DND-41 (cell line): ENCODE measurements at regions not wholly inside any gene's neighbourhood (a gene's known extent, or its start where the extent isn't known, plus 50 kb on each side); places are given as distances from the start of the nearest gene placed in this dataset.

Experiments used
- ATAC-seq: fragments of 200-7000 bp; cut with Tn5 transposase; 3 replicates; pipeline ENCODE4 v1.9.1; 2021; ENCODE audit warnings: low read depth; ENCODE audit not compliant: insufficient read depth
- DNase-seq: peaks from one replicate; pipeline ENCODE4 v3.0.0-alpha.2; 2020
- H2AFZ ChIP-seq: 2 replicates; pipeline ENCODE4 v1.6.0; 2012; ENCODE audit warnings: low read depth, low read length
- H3K27ac ChIP-seq: 2 replicates; pipeline ENCODE4 v1.5.1; 2012; ENCODE audit warnings: low read length, inconsistent platforms
- H3K27me3 ChIP-seq: fragments of 200-600 bp; sonication (generic); 2 replicates; pipeline ENCODE4 v1.6.0; 2012; ENCODE audit warnings: low read length, mild to moderate bottlenecking, inconsistent platforms; ENCODE audit not compliant: insufficient read depth, poor library complexity
- H3K36me3 ChIP-seq: 2 replicates; pipeline ENCODE4 v1.5.1; 2012; ENCODE audit warnings: low read length, inconsistent platforms; ENCODE audit not compliant: insufficient read depth
- H3K4me1 ChIP-seq: 2 replicates; pipeline ENCODE4 v1.5.1; 2012; ENCODE audit warnings: mild to moderate bottlenecking, low read length; ENCODE audit not compliant: insufficient read depth
- H3K4me2 ChIP-seq: 2 replicates; pipeline ENCODE4 v1.6.0; 2012; ENCODE audit warnings: mild to moderate bottlenecking, moderate library complexity, low read length, inconsistent platforms; ENCODE audit not compliant: insufficient read depth
- H3K4me3 ChIP-seq, 2 experiments: fragments of 200-600 bp in 1 of 2; shearing (Covaris generic) in 1 of 2; 2 replicates each; pipeline ENCODE4 v1.5.1; 2012 to 2016; ENCODE audit warnings: inconsistent platforms in 2 of 2, low read length in 2 of 2, mild to moderate bottlenecking in 2 of 2, low read depth in 1 of 2, moderate library complexity in 1 of 2
- H3K79me2 ChIP-seq: 2 replicates; pipeline ENCODE4 v1.6.0; 2012; ENCODE audit warnings: low read length, inconsistent platforms; ENCODE audit not compliant: insufficient read depth
- H3K9ac ChIP-seq: 2 replicates; pipeline ENCODE4 v1.6.0; 2012; ENCODE audit warnings: low read depth, mild to moderate bottlenecking, inconsistent platforms, low read length, moderate library complexity
- H3K9me3 ChIP-seq: 2 replicates; pipeline ENCODE4 v1.5.1; 2012; ENCODE audit warnings: low read length, moderate library complexity, mild to moderate bottlenecking, inconsistent platforms; ENCODE audit not compliant: insufficient read depth, severe bottlenecking
- H4K20me1 ChIP-seq: 2 replicates; pipeline ENCODE4 v1.6.0; 2012; ENCODE audit warnings: low read length; ENCODE audit not compliant: insufficient read depth
- EZH2 ChIP-seq: IDR thresholded peaks from 3 replicates; pipeline ENCODE4 v1.6.1; 2012; ENCODE audit warnings: borderline replicate concordance, low read depth, mild to moderate bottlenecking, moderate library complexity, low read length, inconsistent platforms; ENCODE audit not compliant: severe bottlenecking
- TF ChIP-seq, protein P1 (sequence below): IDR thresholded peaks from 2 replicates; pipeline ENCODE4 v1.5.1; 2012; ENCODE audit warnings: borderline replicate concordance, low read length, moderate library complexity, mild to moderate bottlenecking; ENCODE audit not compliant: poor library complexity, severe bottlenecking; ENCODE audit errors: extremely low read depth

- peaks cover 3% of the 10 kb centered on the region for H3K27me3 ChIP-seq
- no peaks in the 10 kb centered on the region for H3K36me3 ChIP-seq
Measured at GRCh38 chr17:15083225-15083624, 181.9 kb downstream of the PMP22 start.

DNA sequence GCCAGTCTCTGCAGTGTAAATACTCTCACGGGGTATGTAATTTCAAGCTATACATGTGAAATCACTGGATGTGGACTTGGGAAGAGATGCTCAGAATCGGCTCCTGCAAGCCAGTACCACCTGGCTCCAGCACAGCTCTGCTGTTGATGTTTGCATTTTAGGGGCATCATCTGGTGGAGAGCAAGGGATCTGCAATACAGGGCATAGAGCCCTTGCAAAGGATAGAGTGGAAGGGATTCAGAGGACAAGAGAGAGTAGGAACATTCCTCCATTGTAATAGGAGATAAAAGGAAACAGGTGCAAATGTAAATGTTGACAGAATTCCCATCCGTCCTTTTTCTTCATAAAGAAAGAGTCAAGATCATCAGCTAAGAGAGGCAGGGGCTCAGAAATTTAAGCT lies 184.1 kb downstream of the PMP22 start:
- no peaks in the 10 kb centered on the region for H3K79me2 ChIP-seq
- H3K4me3 ChIP-seq: no peak overlapping the region
- DNase-seq (no peak), ATAC-seq (no peak)
- no peak overlapping the region for H3K4me2 ChIP-seq
- peaks cover 3% of the 10 kb centered on the region for H3K27me3 ChIP-seq
- no peaks in the 10 kb centered on the region for H4K20me1 ChIP-seq
- no peaks in the 10 kb centered on the region for H3K9me3 ChIP-seq
- H3K4me1 ChIP-seq: no peaks in the 10 kb centered on the region
- H3K9ac ChIP-seq: no peak overlapping the region
- no peak overlapping the region for H3K27ac ChIP-seq
- TF ChIP-seq, protein P1, sequence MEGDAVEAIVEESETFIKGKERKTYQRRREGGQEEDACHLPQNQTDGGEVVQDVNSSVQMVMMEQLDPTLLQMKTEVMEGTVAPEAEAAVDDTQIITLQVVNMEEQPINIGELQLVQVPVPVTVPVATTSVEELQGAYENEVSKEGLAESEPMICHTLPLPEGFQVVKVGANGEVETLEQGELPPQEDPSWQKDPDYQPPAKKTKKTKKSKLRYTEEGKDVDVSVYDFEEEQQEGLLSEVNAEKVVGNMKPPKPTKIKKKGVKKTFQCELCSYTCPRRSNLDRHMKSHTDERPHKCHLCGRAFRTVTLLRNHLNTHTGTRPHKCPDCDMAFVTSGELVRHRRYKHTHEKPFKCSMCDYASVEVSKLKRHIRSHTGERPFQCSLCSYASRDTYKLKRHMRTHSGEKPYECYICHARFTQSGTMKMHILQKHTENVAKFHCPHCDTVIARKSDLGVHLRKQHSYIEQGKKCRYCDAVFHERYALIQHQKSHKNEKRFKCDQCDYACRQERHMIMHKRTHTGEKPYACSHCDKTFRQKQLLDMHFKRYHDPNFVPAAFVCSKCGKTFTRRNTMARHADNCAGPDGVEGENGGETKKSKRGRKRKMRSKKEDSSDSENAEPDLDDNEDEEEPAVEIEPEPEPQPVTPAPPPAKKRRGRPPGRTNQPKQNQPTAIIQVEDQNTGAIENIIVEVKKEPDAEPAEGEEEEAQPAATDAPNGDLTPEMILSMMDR: no peak
- TF ChIP-seq EZH2: no peak
- H3K36me3 ChIP-seq: no peaks in the 10 kb centered on the region
- H2AFZ ChIP-seq: no peak overlapping the region

More at GRCh38 chr17:15083225-15083624, 181.9 kb downstream of the PMP22 start:
- H3K4me1 ChIP-seq: no peaks in the 10 kb centered on the region
- no peak for TF ChIP-seq EZH2
- TF ChIP-seq, protein P1: no peak
- no peak overlapping the region for H3K4me3 ChIP-seq
- DNase-seq (no peak), ATAC-seq (no peak)
- H3K4me2 ChIP-seq: no peak overlapping the region
- no peak overlapping the region for H2AFZ ChIP-seq
- no peaks in the 10 kb centered on the region for H3K79me2 ChIP-seq
- no peak overlapping the region for H3K27ac ChIP-seq
- no peak overlapping the region for H3K9ac ChIP-seq
- H3K9me3 ChIP-seq: no peaks in the 10 kb centered on the region
- H4K20me1 ChIP-seq: no peaks in the 10 kb centered on the region

DNA sequence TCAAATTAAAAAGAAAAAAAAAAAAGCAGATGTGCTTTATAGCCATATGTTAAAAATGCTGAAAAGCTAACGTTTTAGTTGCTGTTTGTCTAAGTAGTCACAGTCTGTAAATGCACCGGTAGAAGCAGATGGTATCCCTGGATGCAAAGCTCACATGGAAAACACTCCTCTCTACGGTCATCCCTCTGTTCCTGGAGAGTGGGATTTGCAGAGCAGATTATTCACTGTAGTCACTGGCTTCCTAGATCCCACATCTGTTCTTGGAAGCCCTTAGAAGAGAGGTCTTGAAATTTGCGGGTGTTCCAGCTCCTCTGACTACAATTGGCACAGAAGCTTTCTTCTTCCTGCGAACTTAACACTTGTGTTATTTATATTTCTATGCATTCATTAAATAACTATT lies 186.6 kb downstream of the PMP22 start:
- no peaks in the 10 kb centered on the region for H3K36me3 ChIP-seq
- H3K4me2 ChIP-seq: no peak overlapping the region
- no peaks in the 10 kb centered on the region for H3K4me1 ChIP-seq
- H2AFZ ChIP-seq: no peak overlapping the region
- no peak for ATAC-seq
- H3K4me3 ChIP-seq: no peak overlapping the region
- no peaks in the 10 kb centered on the region for H3K27me3 ChIP-seq
- no peak overlapping the region for H3K27ac ChIP-seq
- H3K9me3 ChIP-seq: no peaks in the 10 kb centered on the region
- H3K79me2 ChIP-seq: no peaks in the 10 kb centered on the region
- H4K20me1 ChIP-seq: no peaks in the 10 kb centered on the region
- no peak for DNase-seq
- TF ChIP-seq, protein P1: no peak
- H3K9ac ChIP-seq: no peak overlapping the region
